ENCODE measurements at regions not wholly inside any gene's neighbourhood (a gene's known extent, or its start where the extent isn't known, plus 50 kb on each side); places are given as distances from the start of the nearest gene placed in this dataset.

DNA sequence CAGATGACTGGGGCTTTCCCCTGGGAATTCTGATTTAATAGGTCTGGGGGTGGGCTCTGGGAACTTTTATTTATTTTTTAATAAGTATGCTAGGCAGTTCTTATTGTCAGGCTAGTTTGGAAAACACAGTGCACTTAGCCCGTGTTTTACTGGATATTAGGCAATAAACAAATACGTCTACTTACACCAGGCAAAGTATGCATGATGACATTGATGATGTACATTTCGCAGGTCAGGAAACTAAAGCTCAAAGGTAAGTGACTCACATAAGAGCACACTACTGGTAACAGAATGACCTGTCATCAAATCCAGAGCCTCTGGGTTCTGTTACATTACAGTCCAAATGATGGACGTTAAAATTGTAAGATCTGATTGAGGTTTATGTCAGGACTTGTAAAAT is 144.4 kb upstream of the EXOC2 start:
- Histone ChIP-seq H2AFZ (ENCODE audit: low read length) (no peak overlapping the region), H3K79me2 (ENCODE audit: insufficient read depth, low read length) (no peaks in the 10 kb centered on the region), H4K20me1 (ENCODE audit: insufficient read depth, low read length) (no peaks in the 10 kb centered on the region), H3K36me3 (ENCODE audit: insufficient read depth, low read length) (no peaks in the 10 kb centered on the region), H3K9me3 (ENCODE audit: low read depth, low read length) (no peaks in the 10 kb centered on the region), H3K4me1 (ENCODE audit: insufficient read depth, low read length) (no peaks in the 10 kb centered on the region), H3K4me3 (ENCODE audit: insufficient read depth, low read length) (no peak overlapping the region), H3K27ac (ENCODE audit: low read depth, low read length) (no peak overlapping the region), H3K27me3 (ENCODE audit: insufficient read depth, low read length) (no peaks in the 10 kb centered on the region), H3K4me2 (ENCODE audit: insufficient read depth, low read length) (no peak overlapping the region)
- TF ChIP-seq, protein P1, sequence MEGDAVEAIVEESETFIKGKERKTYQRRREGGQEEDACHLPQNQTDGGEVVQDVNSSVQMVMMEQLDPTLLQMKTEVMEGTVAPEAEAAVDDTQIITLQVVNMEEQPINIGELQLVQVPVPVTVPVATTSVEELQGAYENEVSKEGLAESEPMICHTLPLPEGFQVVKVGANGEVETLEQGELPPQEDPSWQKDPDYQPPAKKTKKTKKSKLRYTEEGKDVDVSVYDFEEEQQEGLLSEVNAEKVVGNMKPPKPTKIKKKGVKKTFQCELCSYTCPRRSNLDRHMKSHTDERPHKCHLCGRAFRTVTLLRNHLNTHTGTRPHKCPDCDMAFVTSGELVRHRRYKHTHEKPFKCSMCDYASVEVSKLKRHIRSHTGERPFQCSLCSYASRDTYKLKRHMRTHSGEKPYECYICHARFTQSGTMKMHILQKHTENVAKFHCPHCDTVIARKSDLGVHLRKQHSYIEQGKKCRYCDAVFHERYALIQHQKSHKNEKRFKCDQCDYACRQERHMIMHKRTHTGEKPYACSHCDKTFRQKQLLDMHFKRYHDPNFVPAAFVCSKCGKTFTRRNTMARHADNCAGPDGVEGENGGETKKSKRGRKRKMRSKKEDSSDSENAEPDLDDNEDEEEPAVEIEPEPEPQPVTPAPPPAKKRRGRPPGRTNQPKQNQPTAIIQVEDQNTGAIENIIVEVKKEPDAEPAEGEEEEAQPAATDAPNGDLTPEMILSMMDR (IDR thresholded peaks at IDR 0.05; ENCODE audit: extremely low read depth, low read depth, low read length) = no peak
- no peak for DNase-seq (ENCODE audit: insufficient read length, low spot score, missing footprints)

- no peaks in the 10 kb centered on the region for H3K36me3 ChIP-seq (ENCODE audit: insufficient read depth, low read length)
- H3K79me2 ChIP-seq (ENCODE audit: insufficient read depth, low read length) = no peaks in the 10 kb centered on the region
- H4K20me1 ChIP-seq (ENCODE audit: insufficient read depth, low read length) = no peaks in the 10 kb centered on the region
- no peak overlapping the region for H3K4me3 ChIP-seq (ENCODE audit: insufficient read depth, low read length)
- H3K9me3 ChIP-seq (ENCODE audit: low read depth, low read length) = peaks cover 3% of the 10 kb centered on the region
- no peaks in the 10 kb centered on the region for H3K27me3 ChIP-seq (ENCODE audit: insufficient read depth, low read length)
- no peak overlapping the region for H2AFZ ChIP-seq (ENCODE audit: low read length)
- no peak overlapping the region for H3K27ac ChIP-seq (ENCODE audit: low read depth, low read length)
- no peak overlapping the region for H3K4me2 ChIP-seq (ENCODE audit: insufficient read depth, low read length)
- no peak for DNase-seq (ENCODE audit: insufficient read length, low spot score, missing footprints)
- no peaks in the 10 kb centered on the region for H3K4me1 ChIP-seq (ENCODE audit: insufficient read depth, low read length)
- TF ChIP-seq, protein P1 (IDR thresholded peaks at IDR 0.05; ENCODE audit: extremely low read depth, low read depth, low read length) = no peak
These were observed 143.4 kb upstream of the EXOC2 start for GRCh38 chr6:836276-836853.

- Histone ChIP-seq H3K27ac (ENCODE audit: low read depth, low read length) (no peak overlapping the region), H3K4me2 (ENCODE audit: insufficient read depth, low read length) (no peak overlapping the region), H3K36me3 (ENCODE audit: insufficient read depth, low read length) (no peaks in the 10 kb centered on the region), H2AFZ (ENCODE audit: low read length) (no peak overlapping the region), H3K4me3 (ENCODE audit: insufficient read depth, low read length) (no peak overlapping the region), H3K4me1 (ENCODE audit: insufficient read depth, low read length) (no peaks in the 10 kb centered on the region), H4K20me1 (ENCODE audit: insufficient read depth, low read length) (no peaks in the 10 kb centered on the region), H3K79me2 (ENCODE audit: insufficient read depth, low read length) (no peaks in the 10 kb centered on the region), H3K9me3 (ENCODE audit: low read depth, low read length) (peaks cover 5% of the 10 kb centered on the region), H3K27me3 (ENCODE audit: insufficient read depth, low read length) (no peaks in the 10 kb centered on the region)
- DNase-seq (ENCODE audit: insufficient read length, low spot score, missing footprints) = no peak
- TF ChIP-seq, protein P1 (IDR thresholded peaks at IDR 0.05; ENCODE audit: extremely low read depth, low read depth, low read length) = no peak
These were observed 142.7 kb upstream of the EXOC2 start for GRCh38 chr6:835476-836160.

- TF ChIP-seq, protein P1 (IDR thresholded peaks at IDR 0.05; ENCODE audit: extremely low read depth, low read depth, low read length) = no peak
- H3K36me3 ChIP-seq (ENCODE audit: insufficient read depth, low read length) = no peaks in the 10 kb centered on the region
- H3K4me2 ChIP-seq (ENCODE audit: insufficient read depth, low read length) = no peak overlapping the region
- no peak overlapping the region for H3K4me3 ChIP-seq (ENCODE audit: insufficient read depth, low read length)
- H3K9me3 ChIP-seq (ENCODE audit: low read depth, low read length) = peaks cover 6% of the 10 kb centered on the region
- no peak overlapping the region for H2AFZ ChIP-seq (ENCODE audit: low read length)
- H4K20me1 ChIP-seq (ENCODE audit: insufficient read depth, low read length) = no peaks in the 10 kb centered on the region
- H3K4me1 ChIP-seq (ENCODE audit: insufficient read depth, low read length) = no peaks in the 10 kb centered on the region
- no peaks in the 10 kb centered on the region for H3K27me3 ChIP-seq (ENCODE audit: insufficient read depth, low read length)
- no peak overlapping the region for H3K27ac ChIP-seq (ENCODE audit: low read depth, low read length)
- H3K79me2 ChIP-seq (ENCODE audit: insufficient read depth, low read length) = no peaks in the 10 kb centered on the region
- DNase-seq (ENCODE audit: insufficient read length, low spot score, missing footprints) = no peak
These were observed 141.9 kb upstream of the EXOC2 start for GRCh38 chr6:834866-835265.

Data from osteoblast (primary cell).